ENCODE measurements at regions not wholly inside any gene's neighbourhood (a gene's known extent, or its start where the extent isn't known, plus 50 kb on each side); places are given as distances from the start of the nearest gene placed in this dataset.

DNA sequence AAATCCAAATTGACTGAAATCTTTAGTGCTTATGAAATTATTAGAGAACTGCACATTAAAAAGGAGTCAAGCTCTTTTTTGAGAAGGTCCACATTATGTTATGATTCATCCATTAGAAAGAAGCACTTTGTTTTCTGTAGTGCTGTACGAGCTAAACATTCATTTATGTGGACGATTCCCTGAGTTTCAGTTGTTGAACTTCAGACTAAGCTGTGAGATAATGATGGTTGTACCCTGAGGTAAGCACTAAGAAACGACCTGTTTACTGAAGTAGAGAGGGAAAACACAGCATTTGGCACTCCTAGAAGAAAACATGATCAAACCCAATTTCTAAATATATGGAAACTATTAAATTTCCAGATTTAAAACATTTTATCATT, 67.3 kb upstream of the ATP2B1 start:
- TF ChIP-seq CTCF (IDR thresholded peaks at IDR 0.05; ENCODE audit: borderline replicate concordance, extremely low read depth, low read length, poor library complexity, severe bottlenecking): no peak
- no peak for TF ChIP-seq EZH2 (IDR thresholded peaks at IDR 0.05; ENCODE audit: borderline replicate concordance, low read depth, low read length, severe bottlenecking)
